ENCODE measurements at regions not wholly inside any gene's neighbourhood (a gene's known extent, or its start where the extent isn't known, plus 50 kb on each side); places are given as distances from the start of the nearest gene placed in this dataset.

- no peak for TF ChIP-seq SIN3A (IDR thresholded peaks at IDR 0.05; ENCODE audit: borderline replicate concordance, insufficient read depth, low read depth, low read length)
- no peak for TF ChIP-seq CTCF (IDR thresholded peaks at IDR 0.05)
- TF ChIP-seq POLR2AphosphoS5 (IDR thresholded peaks at IDR 0.05; ENCODE audit: low read depth, low read length), result no peak
- TF ChIP-seq, protein P1, sequence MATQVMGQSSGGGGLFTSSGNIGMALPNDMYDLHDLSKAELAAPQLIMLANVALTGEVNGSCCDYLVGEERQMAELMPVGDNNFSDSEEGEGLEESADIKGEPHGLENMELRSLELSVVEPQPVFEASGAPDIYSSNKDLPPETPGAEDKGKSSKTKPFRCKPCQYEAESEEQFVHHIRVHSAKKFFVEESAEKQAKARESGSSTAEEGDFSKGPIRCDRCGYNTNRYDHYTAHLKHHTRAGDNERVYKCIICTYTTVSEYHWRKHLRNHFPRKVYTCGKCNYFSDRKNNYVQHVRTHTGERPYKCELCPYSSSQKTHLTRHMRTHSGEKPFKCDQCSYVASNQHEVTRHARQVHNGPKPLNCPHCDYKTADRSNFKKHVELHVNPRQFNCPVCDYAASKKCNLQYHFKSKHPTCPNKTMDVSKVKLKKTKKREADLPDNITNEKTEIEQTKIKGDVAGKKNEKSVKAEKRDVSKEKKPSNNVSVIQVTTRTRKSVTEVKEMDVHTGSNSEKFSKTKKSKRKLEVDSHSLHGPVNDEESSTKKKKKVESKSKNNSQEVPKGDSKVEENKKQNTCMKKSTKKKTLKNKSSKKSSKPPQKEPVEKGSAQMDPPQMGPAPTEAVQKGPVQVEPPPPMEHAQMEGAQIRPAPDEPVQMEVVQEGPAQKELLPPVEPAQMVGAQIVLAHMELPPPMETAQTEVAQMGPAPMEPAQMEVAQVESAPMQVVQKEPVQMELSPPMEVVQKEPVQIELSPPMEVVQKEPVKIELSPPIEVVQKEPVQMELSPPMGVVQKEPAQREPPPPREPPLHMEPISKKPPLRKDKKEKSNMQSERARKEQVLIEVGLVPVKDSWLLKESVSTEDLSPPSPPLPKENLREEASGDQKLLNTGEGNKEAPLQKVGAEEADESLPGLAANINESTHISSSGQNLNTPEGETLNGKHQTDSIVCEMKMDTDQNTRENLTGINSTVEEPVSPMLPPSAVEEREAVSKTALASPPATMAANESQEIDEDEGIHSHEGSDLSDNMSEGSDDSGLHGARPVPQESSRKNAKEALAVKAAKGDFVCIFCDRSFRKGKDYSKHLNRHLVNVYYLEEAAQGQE (IDR thresholded peaks at IDR 0.05; ENCODE audit: insufficient read depth in 1 of 2, low read depth in 2 of 2, low read length in 1 of 2), result no peak
- no peak for TF ChIP-seq TCF7L2 (IDR thresholded peaks at IDR 0.05; ENCODE audit: low read depth, low read length)
Measured at GRCh38 chr10:20953120-20953519, 56.0 kb upstream of the NEBL start.
